Head of caudate nucleus (tissue), 42 donors: ENCODE measurements at regions not wholly inside any gene's neighbourhood (a gene's known extent, or its start where the extent isn't known, plus 50 kb on each side); places are given as distances from the start of the nearest gene placed in this dataset.
"Not testable (repeated sequence)": the region's sequence is repeated elsewhere in the genome, so short reads cannot be mapped to it uniquely, and the experiment has no call there.

Experiments
- DNase-seq, 42 donors: peaks; one replicate each; pipeline versions ENCODE4 v3.0.0 to v3.0.0-alpha.2; 2020 to 2021; ENCODE audit warnings: mixed read lengths in 7 of 42
- intact Hi-C: fragments of 100-400 bp; cut with DNase I; formaldehyde crosslinking; loops from one replicate; pipeline ENCODE4 v1.15.0; 2022

GRCh38 chr9:63703138-63703665 lies 1581.8 kb downstream of the FOXD4L5 start:
- intact Hi-C loops, DNase-seq: not testable (repeated sequence)
